Adrenal gland (tissue), 9 donors: ENCODE measurements at regions not wholly inside any gene's neighbourhood (a gene's known extent, or its start where the extent isn't known, plus 50 kb on each side); places are given as distances from the start of the nearest gene placed in this dataset.

Experiments used
- DNase-seq, 7 donors: peaks; one replicate each; pipeline ENCODE4 v3.0.0-alpha.2; 2019 to 2020
- H3K27ac ChIP-seq, 5 donors: fragments of 200-600 bp; sonication (generic) in 4 of 5; 1 replicate in 3 of 5; 2 replicates in 2 of 5; pipeline versions ENCODE4 v1.5.1 to v1.8.0; 2016 to 2020; ENCODE audit warnings: mild to moderate bottlenecking in 1 of 5
- H3K27me3 ChIP-seq: fragments of 200-600 bp; 2 replicates; pipeline ENCODE4 v1.8.0; 2021
- H3K36me3 ChIP-seq, 2 donors: fragments of 200-600 bp; replicated peaks in 1 of 2; 1 replicate in 1 of 2; 2 replicates in 1 of 2; pipeline versions ENCODE4 v1.5.1 to v1.8.0; 2018 to 2022
- H3K4me1 ChIP-seq, 2 donors: fragments of 200-600 bp; replicated peaks in 1 of 2; 1 replicate in 1 of 2; 2 replicates in 1 of 2; pipeline versions ENCODE4 v1.5.1 to v1.8.0; 2018 to 2021
- H3K4me3 ChIP-seq, 4 donors: fragments of 200-600 bp; sonication (generic) in 3 of 4; one replicate each; pipeline ENCODE4 v1.5.1; 2016 to 2018
- H3K9me3 ChIP-seq, 3 donors: fragments of 200-600 bp; sonication (generic) in 1 of 3; replicated peaks in 1 of 3; 1 replicate in 2 of 3; 2 replicates in 1 of 3; pipeline versions ENCODE4 v1.5.1 to v1.8.0; 2016 to 2021
- POLR2A ChIP-seq, 2 donors: fragments of 450-650 bp; IDR thresholded peaks; one replicate each; pipeline ENCODE4 v1.6.1; 2017; ENCODE audit warnings: antibody characterized with exemption in 2 of 2, mild to moderate bottlenecking in 2 of 2, moderate library complexity in 1 of 2
- WGBS, 4 donors: extraction: QIAGEN DNeasy Blood & Tissue Kit in 2 of 4; methylation state at CpG; one replicate each; pipeline versions ENCODE4 v1.1.5 to v1.1.7; 2013 to 2017; 5-methylcytosine and 5-hydroxymethylcytosine counted together
- intact Hi-C, 2 donors: fragments of 100-400 bp; cut with DNase I; formaldehyde crosslinking; loops; one replicate each; pipeline versions ENCODE4 v1.14.1 to v1.15.0; 2022 to 2023
- TF ChIP-seq, protein P1 (sequence below), 6 experiments: fragments of 450-650 bp in 4 of 6; fragments of 200-600 bp in 2 of 6; sonication (generic) in 1 of 6; IDR thresholded peaks; 1 replicate in 5 of 6; 2 replicates in 1 of 6; pipeline versions ENCODE4 v1.5.1 to v1.8.0; 2016 to 2021; ENCODE audit warnings: antibody characterized with exemption in 6 of 6, mild to moderate bottlenecking in 2 of 6, moderate library complexity in 1 of 6
- donor health status: healthy with polysubstance abuse.
- donor health status: Bipolar disorder and iron deficiency.
- donor health status: DM: yes; HTN: yes; CAD: no.
- donor health status: DM: no; HTN: no; CAD: no.
- donor health status: DM: no; HTN: no; CAD: no.

DNA sequence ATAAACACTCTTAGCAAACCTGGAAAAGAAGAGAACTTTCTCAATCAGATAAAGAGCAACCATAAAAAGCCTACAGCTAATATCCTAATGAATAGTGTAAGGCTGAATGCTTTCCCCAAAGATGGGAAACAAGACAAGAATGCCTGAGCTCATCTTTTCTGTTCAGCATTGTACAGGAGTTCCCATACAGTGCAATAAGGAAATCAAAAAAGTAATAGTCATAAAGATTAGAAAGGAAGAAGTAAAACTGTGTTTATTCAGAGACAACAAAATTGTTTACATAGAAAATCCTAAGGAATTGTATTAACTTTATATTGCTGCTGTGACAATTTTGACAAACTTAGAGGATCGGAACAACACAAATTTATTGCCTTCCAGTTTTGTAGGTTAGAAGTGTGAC is 330.7 kb upstream of the SLC24A2 start:
- peaks cover 3% of the 10 kb centered on the region for H3K27me3 ChIP-seq
- no peaks in the 10 kb centered on the region for H3K36me3 ChIP-seq
- no peaks in the 10 kb centered on the region for H3K4me1 ChIP-seq
- DNase-seq = no peak
- H3K9me3 ChIP-seq = no peaks in the 10 kb centered on the region
- no peak overlapping the region for H3K4me3 ChIP-seq
- WGBS, 4 donors = 76 to 95% (median 92%) methylated on average over 1 of the region's 1 CpG
- intact Hi-C loops = no loop called here
- TF ChIP-seq POLR2A (IDR thresholded peaks at IDR 0.05) = no peak
- TF ChIP-seq, protein P1, sequence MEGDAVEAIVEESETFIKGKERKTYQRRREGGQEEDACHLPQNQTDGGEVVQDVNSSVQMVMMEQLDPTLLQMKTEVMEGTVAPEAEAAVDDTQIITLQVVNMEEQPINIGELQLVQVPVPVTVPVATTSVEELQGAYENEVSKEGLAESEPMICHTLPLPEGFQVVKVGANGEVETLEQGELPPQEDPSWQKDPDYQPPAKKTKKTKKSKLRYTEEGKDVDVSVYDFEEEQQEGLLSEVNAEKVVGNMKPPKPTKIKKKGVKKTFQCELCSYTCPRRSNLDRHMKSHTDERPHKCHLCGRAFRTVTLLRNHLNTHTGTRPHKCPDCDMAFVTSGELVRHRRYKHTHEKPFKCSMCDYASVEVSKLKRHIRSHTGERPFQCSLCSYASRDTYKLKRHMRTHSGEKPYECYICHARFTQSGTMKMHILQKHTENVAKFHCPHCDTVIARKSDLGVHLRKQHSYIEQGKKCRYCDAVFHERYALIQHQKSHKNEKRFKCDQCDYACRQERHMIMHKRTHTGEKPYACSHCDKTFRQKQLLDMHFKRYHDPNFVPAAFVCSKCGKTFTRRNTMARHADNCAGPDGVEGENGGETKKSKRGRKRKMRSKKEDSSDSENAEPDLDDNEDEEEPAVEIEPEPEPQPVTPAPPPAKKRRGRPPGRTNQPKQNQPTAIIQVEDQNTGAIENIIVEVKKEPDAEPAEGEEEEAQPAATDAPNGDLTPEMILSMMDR (IDR thresholded peaks at IDR 0.05) = no peak
- no peak overlapping the region for H3K27ac ChIP-seq

DNA sequence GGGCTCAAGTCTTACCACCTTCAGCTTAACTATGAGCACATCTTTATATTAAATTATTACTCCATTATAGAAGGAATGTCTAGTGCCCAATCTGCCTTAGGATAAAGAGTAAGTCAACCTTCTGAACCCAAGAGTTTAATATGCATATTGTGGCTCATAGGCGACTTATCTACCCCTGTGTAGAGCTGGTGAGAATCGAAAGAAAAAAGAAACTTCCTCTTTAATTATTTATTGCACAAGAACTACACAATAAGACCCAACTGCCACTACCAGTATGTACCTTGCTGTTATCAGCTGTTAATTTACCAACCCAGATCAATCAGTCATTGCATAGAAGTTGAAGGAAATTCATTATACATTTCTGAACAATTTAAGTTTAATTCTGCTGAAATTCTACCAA is 329.1 kb upstream of the SLC24A2 start:
- Histone ChIP-seq H3K27ac (no peak overlapping the region), H3K4me3 (no peak overlapping the region), H3K27me3 (no peaks in the 10 kb centered on the region), H3K36me3 (no peaks in the 10 kb centered on the region), H3K9me3 (no peaks in the 10 kb centered on the region), H3K4me1 (no peaks in the 10 kb centered on the region)
- DNase-seq = no peak
- intact Hi-C loops = no loop called here
- TF ChIP-seq, protein P1 (IDR thresholded peaks at IDR 0.05) = no peak
- TF ChIP-seq POLR2A (IDR thresholded peaks at IDR 0.05) = no peak
- 69 to 82% (median 77%) methylated on average over 2 of the region's 2 CpGs for WGBS, 4 donors

- no peak for DNase-seq
- 30 to 67% (median 48%) methylated on average over 2 of the region's 2 CpGs for WGBS, 4 donors
- no peaks in the 10 kb centered on the region for H3K36me3 ChIP-seq
- no peaks in the 10 kb centered on the region for H3K9me3 ChIP-seq
- intact Hi-C loops = no loop called here
- H3K27me3 ChIP-seq = no peaks in the 10 kb centered on the region
- TF ChIP-seq POLR2A (IDR thresholded peaks at IDR 0.05) = no peak
- TF ChIP-seq, protein P1 (IDR thresholded peaks at IDR 0.05) = no peak
- no peak overlapping the region for H3K4me3 ChIP-seq
- no peaks in the 10 kb centered on the region for H3K4me1 ChIP-seq
- no peak overlapping the region for H3K27ac ChIP-seq
These were observed 328.6 kb upstream of the SLC24A2 start for GRCh38 chr9:20117482-20117881.

DNA sequence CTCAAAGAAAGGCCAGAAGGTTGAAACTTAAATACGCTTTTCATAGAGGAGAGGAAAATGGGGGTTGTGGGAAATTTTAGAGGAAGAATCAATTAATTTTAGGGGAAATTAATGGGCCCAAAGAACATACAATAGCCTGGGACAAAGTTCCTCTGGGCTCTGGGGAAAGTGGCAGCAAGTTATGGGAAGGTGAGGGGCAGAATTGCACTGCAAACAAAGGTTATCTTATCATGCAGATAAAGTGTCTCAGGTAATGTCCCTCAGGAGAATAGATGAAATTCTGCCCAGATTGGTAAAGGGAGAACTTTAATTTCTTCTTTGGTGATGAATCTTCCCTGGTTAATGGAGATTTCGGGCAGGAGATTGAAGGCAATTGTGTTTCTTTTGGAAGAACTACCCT is 326.1 kb upstream of the SLC24A2 start:
- DNase-seq = no peak
- no peaks in the 10 kb centered on the region for H3K36me3 ChIP-seq
- intact Hi-C loops = no loop called here
- TF ChIP-seq, protein P1 (IDR thresholded peaks at IDR 0.05) = no peak
- no peak for TF ChIP-seq POLR2A (IDR thresholded peaks at IDR 0.05)
- no peak overlapping the region for H3K27ac ChIP-seq
- H3K9me3 ChIP-seq = no peaks in the 10 kb centered on the region
- H3K4me1 ChIP-seq = no peaks in the 10 kb centered on the region
- 80 to 87% (median 84%) methylated on average over 2 of the region's 2 CpGs for WGBS, 4 donors
- no peaks in the 10 kb centered on the region for H3K27me3 ChIP-seq
- H3K4me3 ChIP-seq = no peak overlapping the region
